Stomach smooth muscle (tissue), 2 donors: ENCODE measurements at regions not wholly inside any gene's neighbourhood (a gene's known extent, or its start where the extent isn't known, plus 50 kb on each side); places are given as distances from the start of the nearest gene placed in this dataset.

ENCODE experiments used
- H3K27ac ChIP-seq: one replicate; pipeline ENCODE4 v1.7.0; 2013; ENCODE audit warnings: mild to moderate bottlenecking, low read length, inconsistent platforms
- H3K27me3 ChIP-seq, 2 donors: one replicate each; pipeline ENCODE4 v1.7.0; 2013; ENCODE audit warnings: low read length in 2 of 2; ENCODE audit not compliant: insufficient read depth in 2 of 2, control insufficient read depth in 1 of 2
- H3K36me3 ChIP-seq, 2 donors: one replicate each; pipeline ENCODE4 v1.7.0; 2013; ENCODE audit warnings: low read length in 2 of 2; ENCODE audit not compliant: control insufficient read depth in 2 of 2, insufficient read depth in 2 of 2
- H3K4me1 ChIP-seq: one replicate; pipeline ENCODE4 v1.7.0; 2013; ENCODE audit warnings: low read length; ENCODE audit not compliant: control insufficient read depth, insufficient read depth
- H3K4me3 ChIP-seq, 2 donors: one replicate each; pipeline ENCODE4 v1.7.0; 2013; ENCODE audit warnings: low read length in 2 of 2
- H3K9ac ChIP-seq, 2 donors: one replicate each; pipeline ENCODE4 v1.7.0; 2013; ENCODE audit warnings: low read length in 2 of 2, mild to moderate bottlenecking in 1 of 2
- H3K9me3 ChIP-seq, 2 donors: one replicate each; pipeline ENCODE4 v1.7.0; 2013; ENCODE audit warnings: low read length in 2 of 2; ENCODE audit not compliant: control insufficient read depth in 2 of 2
- donor health status: healthy.
- donor health status: Pancreatic carcinoma.

DNA sequence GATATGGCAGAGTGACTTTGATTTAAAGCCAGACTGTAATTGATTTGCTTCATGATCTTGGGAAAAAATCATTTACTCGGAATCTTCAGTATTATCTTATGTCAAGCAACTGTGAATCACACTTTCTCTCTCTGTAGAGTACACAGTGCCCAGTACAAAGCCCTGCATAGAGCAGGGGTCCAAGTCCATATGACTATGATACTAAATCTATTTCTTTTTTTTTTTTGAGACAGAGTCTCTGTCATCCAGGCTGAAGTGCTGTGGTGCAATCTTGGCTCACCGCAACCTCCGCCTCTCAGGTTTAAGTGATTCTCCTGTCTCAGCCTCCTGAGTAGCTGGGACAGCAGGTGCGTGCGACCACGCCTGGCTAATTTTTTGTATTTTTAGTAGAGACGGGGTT lies 194.8 kb upstream of the SEMA6A start:
- no peaks in the 10 kb centered on the region for H3K27me3 ChIP-seq
- no peak overlapping the region for H3K4me3 ChIP-seq
- no peak overlapping the region for H3K9ac ChIP-seq
- H3K36me3 ChIP-seq: no peaks in the 10 kb centered on the region
- H3K27ac ChIP-seq: no peak overlapping the region
- no peaks in the 10 kb centered on the region for H3K9me3 ChIP-seq
- H3K4me1 ChIP-seq: no peaks in the 10 kb centered on the region

DNA sequence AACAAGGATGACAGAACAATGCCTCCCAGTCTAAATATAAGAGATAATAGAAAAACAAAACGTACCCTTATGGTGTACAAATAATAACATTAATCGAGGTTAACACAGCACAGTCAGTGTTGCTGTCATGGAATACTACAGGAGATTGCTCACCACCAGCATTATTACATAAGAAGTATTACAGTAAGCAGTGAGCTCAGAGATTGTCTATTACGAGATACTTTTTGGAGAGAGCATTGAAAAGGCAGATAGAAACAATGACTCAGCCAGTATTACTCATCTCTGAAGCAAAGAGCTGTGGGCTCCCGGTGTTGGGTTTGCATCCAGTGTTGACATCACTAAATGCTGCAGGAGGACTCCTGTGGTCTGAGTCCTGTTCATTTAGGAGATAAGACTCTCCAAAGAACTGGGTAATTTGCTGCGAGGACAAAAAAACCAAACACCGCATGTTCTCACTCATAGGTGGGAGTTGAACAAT lies 191.9 kb upstream of the SEMA6A start:
- H3K27me3 ChIP-seq: no peaks in the 10 kb centered on the region
- no peak overlapping the region for H3K27ac ChIP-seq
- no peak overlapping the region for H3K9ac ChIP-seq
- H3K36me3 ChIP-seq: no peaks in the 10 kb centered on the region
- H3K9me3 ChIP-seq: no peaks in the 10 kb centered on the region
- no peaks in the 10 kb centered on the region for H3K4me1 ChIP-seq
- no peak overlapping the region for H3K4me3 ChIP-seq

GRCh38 chr5:116765441-116765840 lies 190.8 kb upstream of the SEMA6A start:
- Histone ChIP-seq H3K9ac (no peak overlapping the region), H3K27me3 (no peaks in the 10 kb centered on the region), H3K4me3 (no peak overlapping the region), H3K27ac (no peak overlapping the region), H3K36me3 (no peaks in the 10 kb centered on the region), H3K4me1 (no peaks in the 10 kb centered on the region), H3K9me3 (no peaks in the 10 kb centered on the region)

- no peaks in the 10 kb centered on the region for H3K36me3 ChIP-seq
- H3K9me3 ChIP-seq: no peaks in the 10 kb centered on the region
- no peaks in the 10 kb centered on the region for H3K4me1 ChIP-seq
Measured at GRCh38 chr5:116764941-116765340, 190.3 kb upstream of the SEMA6A start.

DNA sequence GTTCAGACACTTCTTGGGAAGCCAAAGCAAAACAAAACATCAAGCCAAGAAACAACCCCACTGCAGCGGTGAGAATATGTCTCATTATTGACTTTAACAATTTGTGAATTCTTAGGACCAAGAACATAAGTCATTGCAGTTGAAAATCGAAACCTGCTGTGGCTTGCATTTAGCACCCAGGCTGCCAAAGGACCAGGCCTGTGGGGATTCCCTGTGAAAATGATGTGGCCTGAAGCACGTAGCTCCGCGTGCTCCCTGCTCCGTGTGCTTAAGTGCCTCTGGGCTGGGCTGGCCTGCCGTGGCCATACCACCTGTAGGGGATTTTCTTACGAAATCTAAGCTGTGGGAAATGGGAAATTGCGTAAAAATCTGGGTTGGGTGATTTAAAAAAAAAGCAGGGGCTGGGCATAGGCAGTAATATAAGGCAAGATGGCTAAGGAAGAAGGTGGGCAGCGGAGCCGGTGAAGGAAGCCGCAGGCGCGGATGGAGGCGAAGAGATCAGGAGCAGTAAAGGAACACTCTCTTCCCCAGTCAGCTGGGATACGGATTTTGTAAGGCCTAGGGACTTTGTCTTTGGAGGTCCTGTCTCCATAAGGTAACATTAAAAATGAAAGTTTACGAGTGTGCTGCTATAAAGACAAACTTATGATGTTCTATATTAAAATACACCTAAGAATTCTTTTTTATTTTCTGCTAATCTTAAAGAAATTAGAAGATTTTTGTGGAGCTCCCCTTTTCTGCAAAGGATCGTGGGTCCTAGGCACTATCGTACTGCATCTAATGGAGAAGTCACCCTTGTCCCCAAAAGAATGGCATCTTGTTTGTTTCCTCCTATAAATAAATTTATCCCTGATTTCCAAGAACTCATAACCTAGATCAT lies 189.6 kb upstream of the SEMA6A start:
- no peak overlapping the region for H3K27ac ChIP-seq
- no peak overlapping the region for H3K4me3 ChIP-seq

More at GRCh38 chr5:116764941-116765340, 190.3 kb upstream of the SEMA6A start:
- Histone ChIP-seq H3K27ac (no peak overlapping the region), H3K27me3 (no peaks in the 10 kb centered on the region), H3K9ac (no peak overlapping the region), H3K4me3 (no peak overlapping the region)

GRCh38 chr5:116759860-116760640 lies 185.4 kb upstream of the SEMA6A start:
- Histone ChIP-seq H3K9me3 (no peaks in the 10 kb centered on the region), H3K36me3 (no peaks in the 10 kb centered on the region), H3K27me3 (no peaks in the 10 kb centered on the region), H3K27ac (no peak overlapping the region), H3K4me3 (no peak overlapping the region), H3K9ac (no peak overlapping the region), H3K4me1 (no peaks in the 10 kb centered on the region)

More for the DNA sequence above, 189.6 kb upstream of the SEMA6A start:
- H3K4me1 ChIP-seq: no peaks in the 10 kb centered on the region
- no peaks in the 10 kb centered on the region for H3K36me3 ChIP-seq
- H3K27me3 ChIP-seq: no peaks in the 10 kb centered on the region
- no peak overlapping the region for H3K9ac ChIP-seq
- H3K9me3 ChIP-seq: no peaks in the 10 kb centered on the region

GRCh38 chr5:116757326-116757725 lies 182.7 kb upstream of the SEMA6A start:
- no peak overlapping the region for H3K9ac ChIP-seq

DNA sequence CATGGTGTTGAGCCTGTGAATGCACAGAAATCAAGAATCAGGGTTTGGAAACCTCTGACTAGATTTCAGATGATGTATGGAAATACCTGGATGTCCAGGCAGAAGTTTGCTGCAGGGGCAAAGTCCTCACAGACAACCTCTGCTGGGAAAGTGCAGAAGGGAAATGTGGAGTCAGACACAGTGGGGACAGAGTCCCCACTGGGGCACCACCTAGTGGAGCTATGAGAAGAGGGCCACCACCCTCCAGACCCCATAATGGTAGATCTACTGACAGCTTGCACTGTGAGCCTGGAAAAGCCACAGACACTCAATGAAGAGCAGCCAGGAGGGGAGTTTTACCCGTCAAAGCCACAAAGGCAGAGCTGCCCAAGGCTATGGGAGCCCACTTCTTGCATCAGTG lies 181.9 kb upstream of the SEMA6A start:
- H3K27me3 ChIP-seq: no peaks in the 10 kb centered on the region
- H3K9me3 ChIP-seq: no peaks in the 10 kb centered on the region
- H3K4me3 ChIP-seq: no peak overlapping the region
- no peak overlapping the region for H3K9ac ChIP-seq
- H3K36me3 ChIP-seq: no peaks in the 10 kb centered on the region
- H3K27ac ChIP-seq: no peak overlapping the region
- no peaks in the 10 kb centered on the region for H3K4me1 ChIP-seq

More at GRCh38 chr5:116757326-116757725, 182.7 kb upstream of the SEMA6A start:
- Histone ChIP-seq H3K4me1 (no peaks in the 10 kb centered on the region), H3K27ac (no peak overlapping the region), H3K27me3 (no peaks in the 10 kb centered on the region), H3K36me3 (no peaks in the 10 kb centered on the region), H3K9me3 (no peaks in the 10 kb centered on the region), H3K4me3 (no peak overlapping the region)

DNA sequence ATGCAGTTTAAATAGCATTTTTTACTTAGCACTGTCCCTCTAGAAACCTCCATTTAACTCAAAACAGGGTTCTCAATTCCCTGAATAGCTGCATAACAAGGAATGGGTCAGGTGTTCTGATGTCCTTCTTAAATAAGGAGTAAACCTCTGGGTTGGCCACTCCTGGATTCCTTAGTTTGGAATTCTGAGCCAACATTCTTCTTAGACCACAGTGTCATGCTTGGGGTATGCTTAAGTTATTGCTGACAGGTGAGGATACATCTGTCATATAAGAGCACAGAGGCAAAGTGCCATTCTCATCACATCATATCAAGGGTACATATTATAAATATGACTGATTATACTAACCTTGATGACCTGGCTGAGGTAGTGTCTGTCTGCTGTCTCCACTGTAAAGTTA lies 179.9 kb upstream of the SEMA6A start:
- H3K4me1 ChIP-seq: no peaks in the 10 kb centered on the region
- no peaks in the 10 kb centered on the region for H3K9me3 ChIP-seq
- no peaks in the 10 kb centered on the region for H3K36me3 ChIP-seq
- H3K27ac ChIP-seq: no peak overlapping the region
- no peaks in the 10 kb centered on the region for H3K27me3 ChIP-seq
- H3K9ac ChIP-seq: no peak overlapping the region
- H3K4me3 ChIP-seq: no peak overlapping the region

DNA sequence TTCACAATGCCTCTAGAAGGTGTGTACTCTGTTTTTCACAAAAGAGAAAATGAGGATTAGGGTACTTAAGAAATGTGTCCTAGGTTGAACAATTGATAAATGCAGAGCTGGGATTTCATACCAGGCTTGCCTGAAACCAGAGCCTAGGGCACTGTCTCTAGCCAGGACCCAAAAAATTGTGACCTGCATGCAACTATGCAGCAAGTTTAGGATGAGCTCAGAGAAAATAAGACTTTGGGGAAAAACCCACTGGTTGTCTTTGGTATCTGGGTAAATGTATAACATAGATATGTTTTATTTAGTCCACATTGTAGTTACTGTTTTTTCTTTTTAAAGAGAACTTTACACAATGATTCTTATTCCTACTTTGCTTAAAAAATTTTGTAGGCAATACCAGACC lies 177.1 kb upstream of the SEMA6A start:
- H3K27ac ChIP-seq: no peak overlapping the region
- no peaks in the 10 kb centered on the region for H3K4me1 ChIP-seq
- no peaks in the 10 kb centered on the region for H3K27me3 ChIP-seq
- no peaks in the 10 kb centered on the region for H3K9me3 ChIP-seq
- no peak overlapping the region for H3K9ac ChIP-seq
- no peaks in the 10 kb centered on the region for H3K36me3 ChIP-seq
- H3K4me3 ChIP-seq: no peak overlapping the region
